K562 (cell line): ENCODE measurements at regions not wholly inside any gene's neighbourhood (a gene's known extent, or its start where the extent isn't known, plus 50 kb on each side); places are given as distances from the start of the nearest gene placed in this dataset.
"Not testable (repeated sequence)": the region's sequence is repeated elsewhere in the genome, so short reads cannot be mapped to it uniquely, and the experiment has no call there.

Experiments used
- ATAC-seq: fragments of 200-7000 bp; cut with Tn5 transposase; 3 replicates; pipeline ENCODE4 v1.9.1; 2020; ENCODE audit warnings: moderate library complexity
- BruUV-seq: library from RNA; stranded (reverse); fragments of 400-500 nt; replicated peaks from 2 replicates; lab custom pipeline; 2021; lab: Mats Ljungman, UMichigan
- CTCF ChIA-PET: fragments of 300-600 bp; formaldehyde crosslinking; extraction: SDS; loops from one replicate; lab custom pipeline; 2021; ENCODE audit warnings: low intra/inter-chr PET ratio; lab: Yijun Ruan, JAX
- POLR2A ChIA-PET: fragments of 300-600, 350-650 bp; sonication (Branson Sonifier 250); formaldehyde crosslinking; extraction: SDS; loops from one replicate; lab custom pipeline; 2021; ENCODE audit warnings: antibody characterized with exemption, inconsistent platforms; lab: Yijun Ruan, JAX
- DNase-seq, 4 experiments: peaks; one replicate each; pipeline versions ENCODE4 v3.0.0 to v3.0.0-alpha.2; 2011 to 2018; ENCODE audit warnings: low spot score in 3 of 4, mixed read lengths in 3 of 4; ENCODE audit errors: extremely low read depth in 1 of 4
- FAIRE-seq: peaks from 2 replicates; lab custom pipeline; 2011; peaks lifted over from hg19 to GRCh38; lab: Jason Lieb, UNC
- H2AFZ ChIP-seq: 2 replicates; pipeline ENCODE4 v1.6.0; 2011; ENCODE audit warnings: low read depth, low read length, control low read depth, inconsistent platforms
- H3K27ac ChIP-seq: fragments of 200-600 bp; 3 replicates; pipeline ENCODE4 v1.8.0; 2011; ENCODE audit warnings: low read depth, mild to moderate bottlenecking, control low read depth, inconsistent platforms, low read length, moderate library complexity, mixed read lengths; ENCODE audit errors: extremely low read depth
- H3K27me3 ChIP-seq, 2 experiments: fragments of 300-600 bp in 1 of 2; 2 replicates in 1 of 2; 3 replicates in 1 of 2; pipeline versions ENCODE4 v1.6.0 to v1.8.0; 2011; ENCODE audit warnings: inconsistent platforms in 2 of 2, low read length in 2 of 2, mild to moderate bottlenecking in 1 of 2, mixed read lengths in 1 of 2, moderate library complexity in 1 of 2; ENCODE audit not compliant: control insufficient read depth in 2 of 2, insufficient read depth in 2 of 2
- H3K36me3 ChIP-seq: fragments of 300-600 bp; 3 replicates; pipeline ENCODE4 v1.8.0; 2011; ENCODE audit warnings: mild to moderate bottlenecking, low read length, inconsistent platforms; ENCODE audit not compliant: control insufficient read depth, insufficient read depth
- H3K4me1 ChIP-seq, 2 experiments: fragments of 200-600 bp in 1 of 2; replicated peaks in 1 of 2; 2 replicates in 1 of 2; 3 replicates in 1 of 2; pipeline versions ENCODE4 v1.5.1 to v1.8.0; 2011; ENCODE audit warnings: inconsistent platforms in 2 of 2, low read length in 2 of 2, mild to moderate bottlenecking in 1 of 2, mixed read lengths in 1 of 2, moderate library complexity in 1 of 2; ENCODE audit not compliant: control insufficient read depth in 2 of 2, insufficient read depth in 2 of 2
- H3K4me2 ChIP-seq: 2 replicates; pipeline ENCODE4 v1.6.1; 2011; ENCODE audit warnings: low read length, control low read depth, inconsistent platforms, mixed read lengths; ENCODE audit not compliant: insufficient read depth
- H3K4me3 ChIP-seq: fragments of 200-600 bp; sonication (generic), shearing (Covaris generic); 2 replicates; pipeline ENCODE4 v1.5.1; 2016; ENCODE audit warnings: control low read depth, inconsistent platforms
- H3K79me2 ChIP-seq: fragments of 200-600 bp; 3 replicates; pipeline ENCODE4 v1.8.0; 2011; ENCODE audit warnings: low read length, inconsistent platforms; ENCODE audit not compliant: control insufficient read depth, insufficient read depth
- H3K9ac ChIP-seq, 2 experiments: 2 replicates each; pipeline versions ENCODE4 v1.6.0 to v1.6.1; 2011; ENCODE audit warnings: low read depth in 2 of 2, low read length in 2 of 2, control low read depth in 1 of 2, inconsistent platforms in 1 of 2, mild to moderate bottlenecking in 1 of 2, mixed read lengths in 1 of 2; ENCODE audit not compliant: insufficient read depth in 1 of 2
- H3K9me1 ChIP-seq: one replicate; pipeline ENCODE4 v1.6.0; 2011; ENCODE audit warnings: inconsistent platforms, mild to moderate bottlenecking, low read length, moderate library complexity; ENCODE audit not compliant: control insufficient read depth, insufficient read depth
- H3K9me3 ChIP-seq: replicated peaks from 2 replicates; pipeline ENCODE4 v1.5.1; 2011; ENCODE audit warnings: low read depth, low read length, inconsistent platforms; ENCODE audit not compliant: control insufficient read depth, insufficient read depth
- H4K20me1 ChIP-seq: replicated peaks from 2 replicates; pipeline ENCODE4 v1.6.1; 2011; ENCODE audit warnings: low read length, inconsistent platforms, mixed read lengths; ENCODE audit not compliant: control insufficient read depth, insufficient read depth
- EGR1 ChIP-seq: fragments of 450-650 bp; conservative IDR thresholded peaks from 2 replicates; pipeline ENCODE4 v1.6.1; 2017; ENCODE audit warnings: mild to moderate bottlenecking
- WGBS: fragments of 100-300 bp; shearing (Covaris generic); methylation state at CpG from one replicate; pipeline ENCODE4 v1.1.6; 2016; ENCODE audit warnings: low coverage, mixed read lengths; ENCODE audit not compliant: insufficient coverage; ENCODE audit errors: missing lambda C conversion rate; 5-methylcytosine and 5-hydroxymethylcytosine counted together
- in situ Hi-C: fragments of 300-500 bp; cut with MboI; formaldehyde crosslinking; loops from 4 replicates; pipeline ENCODE4 v1.15.0; 2018; ENCODE audit warnings: inconsistent platforms, mixed read lengths
- intact Hi-C: fragments of 100-400 bp; cut with micrococcal nuclease; formaldehyde crosslinking; loops from 2 replicates; pipeline ENCODE4 v1.14.2; 2022
- TF ChIP-seq, protein P1 (sequence below): fragments of 250-450 bp; sonication (Bioruptor Pico); IDR thresholded peaks from 2 replicates; pipeline ENCODE4 v1.8.0; 2021; ENCODE audit warnings: borderline replicate concordance, mild to moderate bottlenecking, moderate library complexity; ENCODE audit not compliant: poor library complexity, severe bottlenecking
- TF ChIP-seq, protein P2 (sequence below), 3 experiments: fragments of 200-800 bp in 1 of 3; fragments of 250-450 bp in 1 of 3; fragments of 450-650 bp in 1 of 3; sonication (Bioruptor Pico) in 1 of 3; sonication (Bioruptor generic) in 1 of 3; formaldehyde crosslinking in 1 of 3; IDR thresholded peaks; 2 replicates each; pipeline versions ENCODE4 v1.6.1 to v1.8.0; 2016 to 2022; ENCODE audit warnings: mild to moderate bottlenecking in 2 of 3, missing genetic modification characterization in 2 of 3, missing compliant biosample characterization in 1 of 3, moderate library complexity in 1 of 3

DNA sequence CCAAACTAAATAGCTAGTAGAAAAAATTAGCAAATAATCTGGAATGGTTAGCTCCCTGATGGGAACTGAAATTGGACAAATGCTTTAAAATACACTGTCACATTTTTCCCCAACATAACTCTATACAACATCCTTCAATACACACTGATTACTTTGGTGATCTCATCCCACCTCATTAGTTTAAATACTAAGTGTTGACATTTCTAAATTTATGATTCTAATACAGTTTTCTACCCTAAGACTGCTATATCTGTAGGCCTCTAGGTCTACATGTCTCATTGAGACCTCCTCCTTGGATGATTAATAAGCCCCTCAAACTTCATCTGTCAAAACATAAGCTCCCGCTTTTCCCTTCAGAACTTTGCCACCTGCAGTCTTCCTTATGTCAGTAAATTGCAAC, 80.7 kb upstream of the SLITRK5 start:
- TF ChIP-seq, protein P1, sequence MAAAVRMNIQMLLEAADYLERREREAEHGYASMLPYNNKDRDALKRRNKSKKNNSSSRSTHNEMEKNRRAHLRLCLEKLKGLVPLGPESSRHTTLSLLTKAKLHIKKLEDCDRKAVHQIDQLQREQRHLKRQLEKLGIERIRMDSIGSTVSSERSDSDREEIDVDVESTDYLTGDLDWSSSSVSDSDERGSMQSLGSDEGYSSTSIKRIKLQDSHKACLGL (CRISPR knock-in tag), result no peak
- TF ChIP-seq, protein P2, sequence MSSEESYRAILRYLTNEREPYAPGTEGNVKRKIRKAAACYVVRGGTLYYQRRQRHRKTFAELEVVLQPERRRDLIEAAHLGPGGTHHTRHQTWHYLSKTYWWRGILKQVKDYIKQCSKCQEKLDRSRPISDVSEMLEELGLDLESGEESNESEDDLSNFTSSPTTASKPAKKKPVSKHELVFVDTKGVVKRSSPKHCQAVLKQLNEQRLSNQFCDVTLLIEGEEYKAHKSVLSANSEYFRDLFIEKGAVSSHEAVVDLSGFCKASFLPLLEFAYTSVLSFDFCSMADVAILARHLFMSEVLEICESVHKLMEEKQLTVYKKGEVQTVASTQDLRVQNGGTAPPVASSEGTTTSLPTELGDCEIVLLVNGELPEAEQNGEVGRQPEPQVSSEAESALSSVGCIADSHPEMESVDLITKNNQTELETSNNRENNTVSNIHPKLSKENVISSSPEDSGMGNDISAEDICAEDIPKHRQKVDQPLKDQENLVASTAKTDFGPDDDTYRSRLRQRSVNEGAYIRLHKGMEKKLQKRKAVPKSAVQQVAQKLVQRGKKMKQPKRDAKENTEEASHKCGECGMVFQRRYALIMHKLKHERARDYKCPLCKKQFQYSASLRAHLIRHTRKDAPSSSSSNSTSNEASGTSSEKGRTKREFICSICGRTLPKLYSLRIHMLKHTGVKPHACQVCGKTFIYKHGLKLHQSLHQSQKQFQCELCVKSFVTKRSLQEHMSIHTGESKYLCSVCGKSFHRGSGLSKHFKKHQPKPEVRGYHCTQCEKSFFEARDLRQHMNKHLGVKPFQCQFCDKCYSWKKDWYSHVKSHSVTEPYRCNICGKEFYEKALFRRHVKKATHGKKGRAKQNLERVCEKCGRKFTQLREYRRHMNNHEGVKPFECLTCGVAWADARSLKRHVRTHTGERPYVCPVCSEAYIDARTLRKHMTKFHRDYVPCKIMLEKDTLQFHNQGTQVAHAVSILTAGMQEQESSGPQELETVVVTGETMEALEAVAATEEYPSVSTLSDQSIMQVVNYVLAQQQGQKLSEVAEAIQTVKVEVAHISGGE (CRISPR knock-in tag; IDR thresholded peaks at IDR 0.05), result no peak
- no peak for TF ChIP-seq EGR1
- POLR2A ChIA-PET, result no interaction called here
- intact Hi-C loops, result no loop called here

DNA sequence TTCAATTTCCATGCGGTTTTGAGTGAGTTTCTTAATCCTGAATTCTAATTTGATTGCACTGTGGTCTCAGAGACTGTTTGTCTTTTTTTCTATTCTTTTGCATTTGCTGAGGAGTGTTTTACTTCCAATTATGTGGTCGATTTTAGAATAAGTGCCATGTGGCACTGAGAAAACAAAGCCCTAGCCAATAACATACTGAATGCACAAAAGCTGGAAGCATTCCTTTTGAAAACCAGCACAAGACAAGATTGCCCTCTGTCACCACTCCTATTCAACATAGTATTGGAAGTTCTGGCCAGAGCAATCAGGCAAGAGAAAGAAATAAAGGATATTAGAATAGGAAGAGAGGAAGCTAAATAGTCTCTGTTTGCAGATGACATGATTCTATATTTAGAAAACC, 66.7 kb upstream of the SLITRK5 start:
- DNase-seq, H3K9ac ChIP-seq, POLR2A ChIA-PET, CTCF ChIA-PET, H3K27me3 ChIP-seq, H3K9me3 ChIP-seq, ATAC-seq, FAIRE-seq, H3K9me1 ChIP-seq, H2AFZ ChIP-seq, intact Hi-C loops, H3K4me1 ChIP-seq, H3K4me2 ChIP-seq, H3K4me3 ChIP-seq, in situ Hi-C loops, H3K79me2 ChIP-seq, H4K20me1 ChIP-seq, H3K36me3 ChIP-seq, H3K27ac ChIP-seq, BruUV-seq: not testable (repeated sequence)
- 0% methylated on average over 2 of the region's 2 CpGs for WGBS

More for the DNA sequence above, 80.7 kb upstream of the SLITRK5 start:
- Histone ChIP-seq H3K4me3 (no peak overlapping the region), H3K79me2 (no peaks in the 10 kb centered on the region), H2AFZ (no peak overlapping the region), H3K9me1 (no peaks in the 10 kb centered on the region), H3K27ac (no peak overlapping the region), H3K9me3 (no peaks in the 10 kb centered on the region), H3K4me2 (no peak overlapping the region), H3K36me3 (no peaks in the 10 kb centered on the region), H3K4me1 (no peaks in the 10 kb centered on the region), H3K27me3 (no peaks in the 10 kb centered on the region), H4K20me1 (no peaks in the 10 kb centered on the region), H3K9ac (no peak overlapping the region)
- FAIRE-seq (no peak), DNase-seq (no peak), ATAC-seq (no peak)
- CTCF ChIA-PET, result no interaction called here
- WGBS, result no CpG with 5 or more reads among the region's 1 CpG
- in situ Hi-C loops, result no loop called here
- no TSS peak for BruUV-seq
